ENCODE measurements at regions not wholly inside any gene's neighbourhood (a gene's known extent, or its start where the extent isn't known, plus 50 kb on each side); places are given as distances from the start of the nearest gene placed in this dataset.

GRCh38 chr3:195003006-195003892, 267.7 kb downstream of the XXYLT1 start:
- Histone ChIP-seq H2AFZ (ENCODE audit: low read length, unreplicated experiment) (no peak overlapping the region), H3K27me3 (ENCODE audit: insufficient read depth, low read length) (peaks cover 75% of the 10 kb centered on the region), H3K36me3 (ENCODE audit: insufficient read depth, low read length) (no peaks in the 10 kb centered on the region), H3K27ac (ENCODE audit: low read depth, low read length) (no peak overlapping the region), H3K4me3 (ENCODE audit: low read depth, low read length) (no peak overlapping the region), H3K4me1 (ENCODE audit: control insufficient read depth, insufficient read depth, low read length, unreplicated experiment) (peaks cover 8% of the 10 kb centered on the region), H3K79me2 (ENCODE audit: control insufficient read depth, insufficient read depth, low read length, unreplicated experiment) (no peaks in the 10 kb centered on the region)

GRCh38 chr3:195003893-195004289, 267.1 kb downstream of the XXYLT1 start:
- no peak overlapping the region for H3K4me3 ChIP-seq (ENCODE audit: low read depth, low read length)

GRCh38 chr3:195004512-195005250, 266.3 kb downstream of the XXYLT1 start:
- no peak overlapping the region for H2AFZ ChIP-seq (ENCODE audit: low read length, unreplicated experiment)
- H3K27me3 ChIP-seq (ENCODE audit: insufficient read depth, low read length) = peaks cover 73% of the 10 kb centered on the region
- no peak overlapping the region for H3K4me3 ChIP-seq (ENCODE audit: low read depth, low read length)
- peaks cover 8% of the 10 kb centered on the region for H3K4me1 ChIP-seq (ENCODE audit: control insufficient read depth, insufficient read depth, low read length, unreplicated experiment)
- no peak overlapping the region for H3K27ac ChIP-seq (ENCODE audit: low read depth, low read length)
- no peaks in the 10 kb centered on the region for H3K36me3 ChIP-seq (ENCODE audit: insufficient read depth, low read length)
- no peaks in the 10 kb centered on the region for H3K79me2 ChIP-seq (ENCODE audit: control insufficient read depth, insufficient read depth, low read length, unreplicated experiment)

More at GRCh38 chr3:195003893-195004289, 267.1 kb downstream of the XXYLT1 start:
- Histone ChIP-seq H3K79me2 (ENCODE audit: control insufficient read depth, insufficient read depth, low read length, unreplicated experiment) (no peaks in the 10 kb centered on the region), H3K36me3 (ENCODE audit: insufficient read depth, low read length) (no peaks in the 10 kb centered on the region), H3K4me1 (ENCODE audit: control insufficient read depth, insufficient read depth, low read length, unreplicated experiment) (peaks cover 8% of the 10 kb centered on the region), H2AFZ (ENCODE audit: low read length, unreplicated experiment) (no peak overlapping the region), H3K27me3 (ENCODE audit: insufficient read depth, low read length) (peaks cover 79% of the 10 kb centered on the region), H3K27ac (ENCODE audit: low read depth, low read length) (no peak overlapping the region)

GRCh38 chr3:195005251-195005620, 265.7 kb downstream of the XXYLT1 start:
- Histone ChIP-seq H3K27me3 (ENCODE audit: insufficient read depth, low read length) (peaks cover 68% of the 10 kb centered on the region), H3K36me3 (ENCODE audit: insufficient read depth, low read length) (no peaks in the 10 kb centered on the region), H2AFZ (ENCODE audit: low read length, unreplicated experiment) (no peak overlapping the region), H3K4me1 (ENCODE audit: control insufficient read depth, insufficient read depth, low read length, unreplicated experiment) (peaks cover 8% of the 10 kb centered on the region), H3K4me3 (ENCODE audit: low read depth, low read length) (no peak overlapping the region), H3K79me2 (ENCODE audit: control insufficient read depth, insufficient read depth, low read length, unreplicated experiment) (no peaks in the 10 kb centered on the region), H3K27ac (ENCODE audit: low read depth, low read length) (no peak overlapping the region)

- Histone ChIP-seq H3K4me1 (ENCODE audit: control insufficient read depth, insufficient read depth, low read length, unreplicated experiment) (peaks cover 8% of the 10 kb centered on the region), H2AFZ (ENCODE audit: low read length, unreplicated experiment) (no peak overlapping the region), H3K79me2 (ENCODE audit: control insufficient read depth, insufficient read depth, low read length, unreplicated experiment) (no peaks in the 10 kb centered on the region), H3K36me3 (ENCODE audit: insufficient read depth, low read length) (no peaks in the 10 kb centered on the region), H3K27ac (ENCODE audit: low read depth, low read length) (no peak overlapping the region), H3K27me3 (ENCODE audit: insufficient read depth, low read length) (peaks cover 61% of the 10 kb centered on the region), H3K4me3 (ENCODE audit: low read depth, low read length) (no peak overlapping the region)
These were observed 265.0 kb downstream of the XXYLT1 start for GRCh38 chr3:195005759-195006510.

GRCh38 chr3:195007151-195007550, 263.8 kb downstream of the XXYLT1 start:
- H3K27ac ChIP-seq (ENCODE audit: low read depth, low read length) = no peak overlapping the region
- no peak overlapping the region for H3K4me3 ChIP-seq (ENCODE audit: low read depth, low read length)
- no peak overlapping the region for H2AFZ ChIP-seq (ENCODE audit: low read length, unreplicated experiment)
- H3K36me3 ChIP-seq (ENCODE audit: insufficient read depth, low read length) = no peaks in the 10 kb centered on the region
- H3K27me3 ChIP-seq (ENCODE audit: insufficient read depth, low read length) = peaks cover 57% of the 10 kb centered on the region
- H3K4me1 ChIP-seq (ENCODE audit: control insufficient read depth, insufficient read depth, low read length, unreplicated experiment) = peaks cover 8% of the 10 kb centered on the region
- no peaks in the 10 kb centered on the region for H3K79me2 ChIP-seq (ENCODE audit: control insufficient read depth, insufficient read depth, low read length, unreplicated experiment)

- Histone ChIP-seq H2AFZ (ENCODE audit: low read length, unreplicated experiment) (no peak overlapping the region), H3K4me3 (ENCODE audit: low read depth, low read length) (no peak overlapping the region), H3K27me3 (ENCODE audit: insufficient read depth, low read length) (peaks cover 55% of the 10 kb centered on the region), H3K4me1 (ENCODE audit: control insufficient read depth, insufficient read depth, low read length, unreplicated experiment) (peaks cover 4% of the 10 kb centered on the region), H3K27ac (ENCODE audit: low read depth, low read length) (no peak overlapping the region), H3K79me2 (ENCODE audit: control insufficient read depth, insufficient read depth, low read length, unreplicated experiment) (no peaks in the 10 kb centered on the region), H3K36me3 (ENCODE audit: insufficient read depth, low read length) (no peaks in the 10 kb centered on the region)
These were observed 263.2 kb downstream of the XXYLT1 start for GRCh38 chr3:195007766-195008165.

GRCh38 chr3:195008816-195009215, 262.1 kb downstream of the XXYLT1 start:
- Histone ChIP-seq H3K4me3 (ENCODE audit: low read depth, low read length) (no peak overlapping the region), H3K27me3 (ENCODE audit: insufficient read depth, low read length) (peaks cover 51% of the 10 kb centered on the region), H3K4me1 (ENCODE audit: control insufficient read depth, insufficient read depth, low read length, unreplicated experiment) (no peaks in the 10 kb centered on the region), H3K79me2 (ENCODE audit: control insufficient read depth, insufficient read depth, low read length, unreplicated experiment) (no peaks in the 10 kb centered on the region), H2AFZ (ENCODE audit: low read length, unreplicated experiment) (no peak overlapping the region), H3K36me3 (ENCODE audit: insufficient read depth, low read length) (no peaks in the 10 kb centered on the region), H3K27ac (ENCODE audit: low read depth, low read length) (no peak overlapping the region)

GRCh38 chr3:195009616-195010015, 261.3 kb downstream of the XXYLT1 start:
- Histone ChIP-seq H3K27ac (ENCODE audit: low read depth, low read length) (no peak overlapping the region), H2AFZ (ENCODE audit: low read length, unreplicated experiment) (no peak overlapping the region), H3K4me3 (ENCODE audit: low read depth, low read length) (no peak overlapping the region), H3K79me2 (ENCODE audit: control insufficient read depth, insufficient read depth, low read length, unreplicated experiment) (no peaks in the 10 kb centered on the region), H3K4me1 (ENCODE audit: control insufficient read depth, insufficient read depth, low read length, unreplicated experiment) (no peaks in the 10 kb centered on the region), H3K27me3 (ENCODE audit: insufficient read depth, low read length) (peaks cover 45% of the 10 kb centered on the region), H3K36me3 (ENCODE audit: insufficient read depth, low read length) (no peaks in the 10 kb centered on the region)

- Histone ChIP-seq H3K27me3 (ENCODE audit: insufficient read depth, low read length) (peaks cover 41% of the 10 kb centered on the region), H3K79me2 (ENCODE audit: control insufficient read depth, insufficient read depth, low read length, unreplicated experiment) (no peaks in the 10 kb centered on the region), H3K4me3 (ENCODE audit: low read depth, low read length) (no peak overlapping the region), H3K27ac (ENCODE audit: low read depth, low read length) (no peak overlapping the region), H2AFZ (ENCODE audit: low read length, unreplicated experiment) (no peak overlapping the region), H3K4me1 (ENCODE audit: control insufficient read depth, insufficient read depth, low read length, unreplicated experiment) (no peaks in the 10 kb centered on the region), H3K36me3 (ENCODE audit: insufficient read depth, low read length) (no peaks in the 10 kb centered on the region)
These were observed 260.3 kb downstream of the XXYLT1 start for GRCh38 chr3:195010551-195011100.
